ENCODE measurements at regions not wholly inside any gene's neighbourhood (a gene's known extent, or its start where the extent isn't known, plus 50 kb on each side); places are given as distances from the start of the nearest gene placed in this dataset.

DNA sequence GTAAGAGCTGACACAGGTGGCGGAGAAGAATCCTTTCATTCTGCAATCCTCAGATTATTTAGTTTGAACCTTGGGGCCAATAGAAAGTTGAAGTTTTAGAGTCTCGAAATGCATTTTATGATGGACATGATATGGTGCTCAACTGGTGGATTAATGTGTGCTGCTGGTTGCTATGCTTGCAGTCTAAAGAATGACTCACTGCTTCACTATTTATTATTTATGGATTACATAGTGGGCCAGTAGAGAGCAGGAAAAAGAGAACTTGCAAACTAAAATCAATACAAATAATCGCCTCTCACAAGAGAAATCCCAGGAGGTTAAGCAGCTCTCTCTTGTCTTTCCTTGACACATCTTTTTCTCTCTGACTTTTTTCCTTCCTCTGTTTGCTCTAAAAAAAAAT is 2326.8 kb upstream of the AGA start:
- no peak for TF ChIP-seq CTCF (IDR thresholded peaks at IDR 0.05 in 4 of 5, conservative IDR thresholded peaks at IDR 0.05 in 1 of 5)
- TF ChIP-seq POLR2A (IDR thresholded peaks at IDR 0.05), result no peak
- ATAC-seq (no peak), DNase-seq (no peak)
- Histone ChIP-seq H3K4me3 (no peak overlapping the region), H3K4me1 (no peaks in the 10 kb centered on the region), H3K27ac (no peak overlapping the region), H3K27me3 (no peaks in the 10 kb centered on the region), H3K9me3 (no peaks in the 10 kb centered on the region), H3K36me3 (no peaks in the 10 kb centered on the region)
- intact Hi-C loops (cut with DNase I; ENCODE audit: low total_unique reads), result no loop called here
- in situ Hi-C loops (cut with MboI; ENCODE audit: low sequenced_read_pairs in 4 of 4), result no loop called here

DNA sequence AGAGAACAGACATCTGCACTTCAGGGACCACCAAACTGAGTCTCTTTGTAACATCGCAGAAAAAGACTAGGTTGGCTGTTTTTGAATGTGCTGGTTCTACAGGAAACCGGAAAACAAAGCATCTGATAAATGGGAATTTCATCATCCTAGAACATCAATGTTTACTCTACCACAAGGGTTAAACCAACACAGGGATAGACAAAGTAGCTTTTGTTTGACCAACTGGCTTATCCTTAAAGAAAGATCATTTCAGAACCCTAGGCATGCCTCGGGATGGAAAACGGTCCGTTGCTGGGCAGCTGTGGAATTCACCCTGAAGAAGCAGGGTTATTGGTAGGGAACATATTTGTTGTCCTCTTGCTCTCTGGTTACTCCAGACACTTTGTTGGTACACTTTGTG is 2355.5 kb upstream of the AGA start:
- Histone ChIP-seq H3K36me3 (no peaks in the 10 kb centered on the region), H3K9me3 (no peaks in the 10 kb centered on the region), H3K4me3 (no peak overlapping the region), H3K4me1 (no peaks in the 10 kb centered on the region), H3K27ac (no peak overlapping the region), H3K27me3 (no peaks in the 10 kb centered on the region)
- no peak for TF ChIP-seq CTCF (IDR thresholded peaks at IDR 0.05 in 4 of 5, conservative IDR thresholded peaks at IDR 0.05 in 1 of 5)
- TF ChIP-seq POLR2A (IDR thresholded peaks at IDR 0.05), result no peak
- ATAC-seq, result no peak
- intact Hi-C loops (cut with DNase I; ENCODE audit: low total_unique reads) (no loop called here), in situ Hi-C loops (cut with MboI; ENCODE audit: low sequenced_read_pairs in 4 of 4) (no loop called here)
- DNase-seq, result no peak

DNA sequence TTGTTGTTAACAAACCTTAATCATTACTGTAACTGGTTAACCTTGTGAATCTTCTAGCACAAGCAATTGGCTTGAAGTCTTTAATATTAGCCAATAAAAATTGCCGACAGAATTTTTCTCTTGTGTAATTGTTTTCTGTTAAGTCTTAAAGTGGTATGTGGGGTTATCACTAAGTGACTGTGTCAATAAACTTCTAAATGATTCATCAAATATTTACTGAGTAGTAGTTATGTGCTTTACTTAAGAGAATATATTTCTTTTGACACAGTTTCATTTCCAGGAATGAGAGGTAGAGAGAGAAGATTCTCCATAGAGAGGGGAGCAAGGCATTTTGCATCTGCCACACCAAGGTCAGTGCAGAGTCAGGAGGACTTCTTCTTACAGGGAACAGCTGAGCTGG is 2361.6 kb upstream of the AGA start:
- intact Hi-C loops (cut with DNase I; ENCODE audit: low total_unique reads) (no loop called here), in situ Hi-C loops (cut with MboI; ENCODE audit: low sequenced_read_pairs in 4 of 4) (no loop called here)
- no peak for DNase-seq
- no peak for ATAC-seq
- Histone ChIP-seq H3K4me1 (no peaks in the 10 kb centered on the region), H3K27me3 (no peaks in the 10 kb centered on the region), H3K9me3 (no peaks in the 10 kb centered on the region), H3K4me3 (no peak overlapping the region), H3K36me3 (no peaks in the 10 kb centered on the region), H3K27ac (no peak overlapping the region)
- TF ChIP-seq CTCF (IDR thresholded peaks at IDR 0.05 in 4 of 5, conservative IDR thresholded peaks at IDR 0.05 in 1 of 5) (no peak), POLR2A (IDR thresholded peaks at IDR 0.05) (no peak)

- H3K4me3 ChIP-seq, result no peak overlapping the region
- no peak for ATAC-seq
- TF ChIP-seq POLR2A (IDR thresholded peaks at IDR 0.05) (no peak), CTCF (IDR thresholded peaks at IDR 0.05 in 4 of 5, conservative IDR thresholded peaks at IDR 0.05 in 1 of 5) (no peak)
- in situ Hi-C loops (cut with MboI; ENCODE audit: low sequenced_read_pairs in 4 of 4) (no loop called here), intact Hi-C loops (cut with DNase I; ENCODE audit: low total_unique reads) (no loop called here)
- no peaks in the 10 kb centered on the region for H3K27me3 ChIP-seq
- no peaks in the 10 kb centered on the region for H3K4me1 ChIP-seq
- no peaks in the 10 kb centered on the region for H3K36me3 ChIP-seq
- no peak for DNase-seq
- H3K27ac ChIP-seq, result no peak overlapping the region
- H3K9me3 ChIP-seq, result no peaks in the 10 kb centered on the region
Observed at GRCh38 chr4:179804440-179804839, 2362.2 kb upstream of the AGA start.

DNA sequence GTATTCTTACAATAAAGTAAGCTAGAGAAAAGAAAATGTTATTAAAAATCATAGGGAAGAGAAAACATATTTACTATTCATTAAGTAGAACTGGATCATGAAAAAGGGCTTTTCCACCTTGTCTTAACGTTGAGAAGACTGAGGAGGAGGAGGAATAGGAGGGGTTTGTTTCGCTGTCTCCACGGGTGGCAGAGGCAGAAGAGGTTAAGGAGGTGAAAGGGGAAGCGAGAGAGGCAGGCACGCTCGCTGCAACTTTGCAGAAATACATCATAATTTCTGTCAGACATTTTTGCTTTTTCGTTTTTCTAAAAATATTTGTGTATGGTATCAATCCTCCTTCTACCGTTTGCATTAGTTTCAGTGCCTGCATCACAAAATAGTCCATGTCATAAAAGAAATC is 2375.1 kb upstream of the AGA start:
- ATAC-seq (no peak), DNase-seq (no peak)
- H3K9me3 ChIP-seq, result no peaks in the 10 kb centered on the region
- H3K36me3 ChIP-seq, result no peaks in the 10 kb centered on the region
- no peak for TF ChIP-seq CTCF (IDR thresholded peaks at IDR 0.05 in 4 of 5, conservative IDR thresholded peaks at IDR 0.05 in 1 of 5)
- TF ChIP-seq POLR2A (IDR thresholded peaks at IDR 0.05), result no peak
- intact Hi-C loops (cut with DNase I; ENCODE audit: low total_unique reads), result no loop called here
- H3K4me3 ChIP-seq, result no peak overlapping the region
- in situ Hi-C loops (cut with MboI; ENCODE audit: low sequenced_read_pairs in 4 of 4), result no loop called here
- H3K4me1 ChIP-seq, result no peaks in the 10 kb centered on the region
- no peak overlapping the region for H3K27ac ChIP-seq
- H3K27me3 ChIP-seq, result no peaks in the 10 kb centered on the region

Data from gastrocnemius medialis (tissue), 4 donors.